GM10266 (cell line): ENCODE measurements at regions not wholly inside any gene's neighbourhood (a gene's known extent, or its start where the extent isn't known, plus 50 kb on each side); places are given as distances from the start of the nearest gene placed in this dataset.

Experiments
- DNase-seq: peaks from one replicate; pipeline ENCODE4 v3.0.0; 2012; ENCODE audit errors: extremely low spot score
- CTCF ChIP-seq: IDR thresholded peaks from 2 replicates; pipeline ENCODE4 v1.5.1; 2012; ENCODE audit warnings: mild to moderate bottlenecking, low read depth; ENCODE audit not compliant: control insufficient read depth, insufficient read depth; ENCODE audit errors: missing control alignments

GRCh38 chr13:73390100-73390499, 331.3 kb downstream of the KLF5 start:
- no peak for TF ChIP-seq CTCF
- no peak for DNase-seq

GRCh38 chr13:73388586-73388985, 329.8 kb downstream of the KLF5 start:
- TF ChIP-seq CTCF: no peak
- DNase-seq: no peak

GRCh38 chr13:73387318-73387717, 328.5 kb downstream of the KLF5 start:
- DNase-seq: no peak
- TF ChIP-seq CTCF: no peak

GRCh38 chr13:73385848-73386247, 327.0 kb downstream of the KLF5 start:
- TF ChIP-seq CTCF: no peak
- DNase-seq: no peak

- no peak for TF ChIP-seq CTCF
- no peak for DNase-seq
Observed at GRCh38 chr13:73372666-73373627, 314.1 kb downstream of the KLF5 start.

GRCh38 chr13:73370066-73370465, 311.3 kb downstream of the KLF5 start:
- no peak for TF ChIP-seq CTCF
- DNase-seq: no peak

GRCh38 chr13:73369095-73369494, 310.3 kb downstream of the KLF5 start:
- no peak for TF ChIP-seq CTCF
- no peak for DNase-seq
